T47D (cell line): ENCODE measurements at regions not wholly inside any gene's neighbourhood (a gene's known extent, or its start where the extent isn't known, plus 50 kb on each side); places are given as distances from the start of the nearest gene placed in this dataset.

Source experiments
- DNase-seq, 2 experiments: peaks; one replicate each; pipeline versions ENCODE4 v3.0.0 to v3.0.0-alpha.2; 2011 to 2012; ENCODE audit warnings: low read depth in 1 of 2, low spot score in 1 of 2
- JUND ChIP-seq: IDR thresholded peaks from 2 replicates; pipeline ENCODE4 v1.6.1; 2012; ENCODE audit warnings: low read depth
- in situ Hi-C: cut with HindIII; loops from 2 replicates; pipeline ENCODE4 v1.10.0; 2016; ENCODE audit warnings: low sequenced_read_pairs, low pct_unique_long_range_greater_than_20kb

DNA sequence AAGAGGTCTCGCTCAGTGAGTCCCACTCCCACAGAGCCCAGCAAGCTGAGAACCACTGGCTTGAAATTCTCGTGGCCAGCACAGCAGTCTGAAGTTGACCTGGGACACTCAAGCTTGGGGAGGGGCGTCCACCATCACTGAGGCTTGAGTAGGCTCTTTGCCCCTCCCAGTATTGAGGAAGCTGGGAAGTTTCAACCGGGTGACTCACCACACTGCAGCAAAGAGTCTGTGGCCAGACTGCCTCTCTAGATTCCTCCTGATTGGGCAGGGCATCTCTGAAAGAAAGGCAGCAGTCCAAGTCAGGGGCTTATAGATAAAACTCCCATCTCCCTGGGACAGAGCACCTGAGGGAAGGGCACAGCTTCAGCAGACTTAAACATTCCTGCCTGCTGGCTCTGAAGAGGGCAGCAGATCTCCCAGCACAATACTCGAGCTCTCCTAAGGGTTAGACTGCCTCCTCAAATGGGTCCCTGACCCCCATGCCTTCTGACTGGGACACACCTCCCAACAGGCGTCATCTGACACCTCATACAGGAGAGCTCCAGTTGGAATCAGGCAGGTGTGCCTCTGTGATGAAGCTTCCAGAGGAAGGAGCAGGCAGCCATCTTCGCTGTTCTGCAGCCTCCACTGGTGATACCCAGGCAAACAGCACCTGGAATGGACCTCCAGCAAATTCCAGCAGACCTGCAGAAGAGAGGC is 970.9 kb upstream of the LRRN3 start:
- in situ Hi-C loops = no loop called here
- TF ChIP-seq JUND = no peak
- DNase-seq = no peak

DNA sequence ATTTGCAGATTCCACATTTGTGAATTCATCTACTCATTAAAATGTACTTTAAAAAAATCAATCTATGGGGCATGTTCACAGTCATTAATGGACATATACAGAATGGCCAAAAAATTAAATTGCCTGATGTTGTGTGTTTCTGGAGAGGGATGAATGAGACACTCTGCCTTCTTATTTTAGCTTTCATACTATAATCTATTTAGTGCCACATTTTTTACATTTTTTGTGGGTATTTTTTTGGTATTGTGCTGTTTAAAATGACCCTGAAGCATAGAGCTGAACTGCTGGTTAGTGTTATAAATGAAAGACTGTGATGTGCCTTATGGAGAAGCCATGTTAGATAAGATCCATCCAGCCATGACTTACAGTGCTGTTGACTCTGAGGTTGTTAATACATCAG is 961.8 kb upstream of the LRRN3 start:
- TF ChIP-seq JUND = no peak
- in situ Hi-C loops = no loop called here
- DNase-seq = no peak

DNA sequence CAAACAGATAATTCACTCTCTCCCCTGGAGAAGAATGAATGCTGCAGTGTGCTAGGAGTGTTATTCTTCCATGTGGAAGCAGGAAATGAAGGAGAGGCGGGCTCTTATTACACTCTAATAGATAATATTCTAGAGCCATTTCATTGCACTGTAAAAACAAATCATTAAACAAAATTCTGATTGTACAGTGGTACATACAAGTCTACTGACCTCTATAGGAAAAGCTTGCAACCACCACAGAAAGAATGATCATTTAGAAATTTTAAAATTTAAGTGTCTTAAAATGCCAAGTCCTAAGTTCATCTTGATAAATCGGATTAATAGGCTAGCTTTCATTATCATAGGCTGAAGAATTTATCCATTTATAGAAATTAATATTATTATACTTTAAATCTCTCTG is 960.3 kb upstream of the LRRN3 start:
- in situ Hi-C loops = no loop called here
- DNase-seq = no peak
- TF ChIP-seq JUND = no peak

DNA sequence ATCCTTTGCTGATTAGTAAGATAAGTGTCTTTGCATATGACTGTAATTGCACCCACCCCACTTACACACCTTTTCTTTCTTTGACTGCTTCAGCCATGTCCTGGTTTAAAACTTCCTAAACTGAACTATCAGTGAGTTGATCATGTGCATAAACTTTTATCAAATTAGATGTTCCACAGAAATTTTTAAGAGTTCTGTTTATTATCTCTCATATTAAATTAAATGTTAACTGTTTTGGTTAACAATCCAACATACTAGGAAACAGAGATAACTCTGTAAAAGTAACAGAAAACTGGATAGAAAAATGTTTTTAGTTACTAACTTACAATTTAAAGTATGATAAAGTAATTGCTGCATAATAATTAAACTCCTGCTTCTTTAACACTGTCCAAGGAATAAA is 959.6 kb upstream of the LRRN3 start:
- in situ Hi-C loops = no loop called here
- TF ChIP-seq JUND = no peak
- DNase-seq = no peak

DNA sequence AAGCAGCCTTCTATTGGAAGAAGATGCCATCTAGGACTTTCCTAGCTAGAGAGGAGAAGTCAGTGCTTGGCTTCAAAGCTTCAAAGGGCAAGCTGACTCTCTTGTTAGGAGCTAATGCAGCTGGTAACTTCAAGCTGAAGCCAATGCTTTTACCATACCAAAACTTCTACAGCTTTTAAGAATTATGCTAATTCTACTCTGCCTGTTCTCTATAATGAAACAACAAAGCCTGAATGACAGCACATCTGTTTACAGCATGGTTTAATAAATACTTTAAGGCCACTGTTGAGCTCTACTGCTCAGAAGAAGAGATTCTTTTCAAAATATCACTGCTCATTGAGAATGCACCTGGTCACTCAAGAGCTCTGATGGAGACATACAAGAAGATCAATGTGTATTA is 951.9 kb upstream of the LRRN3 start:
- in situ Hi-C loops = no loop called here
- no peak for TF ChIP-seq JUND
- DNase-seq = no peak

DNA sequence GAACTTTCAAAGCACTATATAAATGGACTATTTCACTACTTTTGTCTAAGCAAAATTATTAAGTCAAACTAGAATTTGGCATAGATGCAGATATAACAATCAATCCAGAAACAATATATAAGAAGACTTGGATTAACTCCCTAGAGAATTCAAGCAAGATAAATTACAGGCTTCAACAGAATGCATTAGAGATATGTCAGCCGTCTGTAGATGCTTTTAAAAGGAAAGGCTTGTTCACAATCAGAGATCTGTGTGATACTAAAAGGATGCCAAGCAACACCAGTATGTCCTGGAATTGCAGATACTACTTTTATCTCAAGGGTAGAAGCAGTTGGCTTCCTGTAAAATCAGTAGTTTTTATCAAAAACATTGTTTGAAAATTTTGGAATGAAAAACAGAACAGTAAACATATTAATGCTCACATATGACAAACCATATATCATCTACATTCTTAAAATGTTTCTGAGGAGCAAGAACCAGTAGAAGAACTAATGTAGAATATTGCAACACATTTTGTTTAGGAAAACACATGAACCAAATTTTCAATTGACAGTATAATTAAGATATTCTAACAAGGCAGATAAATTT is 947.9 kb upstream of the LRRN3 start:
- in situ Hi-C loops = no loop called here
- TF ChIP-seq JUND = no peak

DNA sequence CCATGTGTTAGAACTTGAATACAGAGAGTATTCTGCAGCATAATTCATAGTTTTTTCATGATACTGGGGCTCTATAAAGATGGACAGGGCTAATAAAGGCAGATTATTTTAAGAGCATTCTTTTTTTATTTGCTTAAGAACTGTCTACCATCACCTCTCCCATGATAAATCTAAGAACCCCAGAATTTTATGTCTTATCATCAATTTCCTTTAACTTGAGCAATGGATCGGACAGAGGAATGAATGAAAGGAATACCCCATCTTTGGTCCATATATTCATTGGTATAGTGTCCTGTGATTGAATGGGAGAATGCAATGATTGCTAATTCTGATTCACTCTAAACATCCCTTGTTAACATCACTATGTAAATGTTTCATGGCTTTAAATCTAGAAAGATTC is 946.3 kb upstream of the LRRN3 start:
- DNase-seq = no peak
- in situ Hi-C loops = no loop called here

More for the DNA sequence above, 947.9 kb upstream of the LRRN3 start:
- no peak for DNase-seq

DNA sequence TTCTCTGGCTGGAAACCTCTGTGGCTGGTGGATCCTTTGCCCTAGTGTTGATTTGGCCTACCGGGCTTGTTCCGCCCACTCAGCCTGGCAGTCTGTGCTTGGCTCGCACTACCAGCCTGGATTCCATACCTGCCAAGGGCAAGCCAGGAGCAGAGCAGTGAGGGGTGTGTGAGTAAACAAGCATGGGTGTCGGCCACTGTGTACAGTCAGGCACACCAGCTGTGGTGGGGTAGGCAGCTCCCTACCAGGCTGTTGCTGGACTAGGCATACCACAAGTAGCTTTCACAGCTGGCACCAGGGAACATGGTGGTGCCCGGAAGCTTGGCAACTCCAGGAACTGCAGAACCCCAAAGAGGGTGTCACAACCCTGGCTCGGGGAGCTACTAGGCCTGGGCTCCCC is 942.9 kb upstream of the LRRN3 start:
- no peak for DNase-seq
- TF ChIP-seq JUND = no peak
- in situ Hi-C loops = no loop called here

More for the DNA sequence above, 946.3 kb upstream of the LRRN3 start:
- no peak for TF ChIP-seq JUND

DNA sequence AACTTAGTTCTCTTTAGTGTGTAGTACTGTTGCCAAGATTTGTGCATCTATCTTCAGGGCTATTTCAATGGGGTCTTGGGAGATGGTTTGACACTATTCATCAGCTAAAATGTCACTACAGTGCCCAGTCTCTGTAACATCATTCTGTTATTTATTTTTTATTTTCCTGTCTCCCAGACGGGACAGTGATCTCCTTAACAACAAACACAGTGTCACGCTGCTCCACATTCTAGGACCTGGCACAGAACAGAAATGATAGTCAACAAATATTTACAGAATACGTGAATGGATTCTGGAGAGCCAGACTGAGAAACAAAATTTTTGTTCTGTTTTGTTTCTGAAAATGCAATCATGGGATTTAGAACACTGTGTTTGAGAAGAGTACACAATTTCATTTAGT is 937.7 kb upstream of the LRRN3 start:
- in situ Hi-C loops = no loop called here
- no peak for DNase-seq
- no peak for TF ChIP-seq JUND

DNA sequence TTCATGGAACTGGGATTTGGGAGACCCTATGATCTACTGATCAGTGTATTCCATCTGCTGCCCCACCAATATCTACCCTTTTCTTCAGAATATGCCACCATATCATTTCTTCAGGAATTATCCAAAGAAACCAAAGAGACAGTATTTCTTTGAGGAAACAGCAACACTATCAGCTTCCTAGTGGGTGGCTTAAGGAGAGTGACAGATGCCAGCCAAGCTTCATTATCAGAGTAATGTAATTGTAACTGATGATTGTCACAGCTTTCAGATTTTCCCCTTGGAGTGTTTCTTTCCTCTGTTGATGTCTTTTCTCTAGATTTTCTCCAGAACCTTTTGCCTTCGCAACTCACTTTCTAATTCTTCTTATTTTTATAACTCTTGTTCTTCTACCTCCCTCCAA is 934.4 kb upstream of the LRRN3 start:
- in situ Hi-C loops = no loop called here
- TF ChIP-seq JUND = no peak
- DNase-seq = no peak

DNA sequence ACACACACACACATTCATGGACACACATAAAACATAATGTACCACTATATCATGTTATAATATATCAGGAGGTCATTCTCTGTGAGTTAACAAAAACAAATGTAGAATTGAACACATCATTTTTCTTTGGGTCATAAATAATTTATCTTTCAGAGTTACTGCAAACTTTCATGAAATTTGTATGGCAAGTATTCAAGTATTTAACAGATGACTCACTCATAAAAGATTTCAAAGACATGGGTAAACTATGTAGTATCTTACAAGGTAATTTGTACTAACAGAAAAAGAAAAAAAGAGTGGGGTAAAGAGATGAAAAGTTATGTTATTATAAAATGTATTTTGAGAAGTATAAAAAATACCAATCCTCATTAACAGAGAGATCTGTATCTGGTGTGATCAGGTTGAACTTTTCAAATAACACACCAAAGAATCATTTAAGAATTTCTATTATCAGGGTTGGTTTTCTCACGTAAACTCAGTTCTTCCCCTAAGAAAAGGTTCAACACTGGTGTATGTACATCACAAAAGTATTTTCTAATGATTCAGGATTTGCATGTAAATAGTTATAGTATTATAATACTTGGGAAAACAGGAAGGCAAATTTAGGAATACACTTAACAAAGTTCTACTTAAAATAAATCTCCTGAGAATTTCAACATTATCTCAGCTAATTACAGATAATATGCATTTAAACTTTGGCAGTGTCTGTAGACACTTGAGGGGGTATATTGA is 933.1 kb upstream of the LRRN3 start:
- TF ChIP-seq JUND = no peak
- DNase-seq = no peak
- in situ Hi-C loops = no loop called here

DNA sequence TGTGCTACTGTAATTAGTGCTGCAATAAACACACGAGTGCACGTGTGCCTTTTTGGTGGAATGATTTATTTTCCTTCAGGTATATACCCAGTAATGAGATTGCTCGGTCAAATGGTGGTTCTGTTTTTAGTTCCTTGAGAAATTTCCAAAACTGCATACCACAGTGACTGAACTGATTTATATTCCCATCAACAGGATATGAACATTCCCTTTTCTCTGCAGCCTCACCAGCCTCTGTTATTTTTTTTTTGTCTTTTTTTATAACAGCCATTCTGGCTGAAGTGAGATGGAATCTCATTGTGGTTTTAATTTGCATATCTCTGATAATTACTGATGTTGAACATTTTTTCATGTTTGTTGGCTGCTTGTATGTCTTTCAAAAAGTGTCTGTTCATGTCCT is 922.9 kb upstream of the LRRN3 start:
- no peak for TF ChIP-seq JUND
- in situ Hi-C loops = no loop called here
- DNase-seq = no peak

DNA sequence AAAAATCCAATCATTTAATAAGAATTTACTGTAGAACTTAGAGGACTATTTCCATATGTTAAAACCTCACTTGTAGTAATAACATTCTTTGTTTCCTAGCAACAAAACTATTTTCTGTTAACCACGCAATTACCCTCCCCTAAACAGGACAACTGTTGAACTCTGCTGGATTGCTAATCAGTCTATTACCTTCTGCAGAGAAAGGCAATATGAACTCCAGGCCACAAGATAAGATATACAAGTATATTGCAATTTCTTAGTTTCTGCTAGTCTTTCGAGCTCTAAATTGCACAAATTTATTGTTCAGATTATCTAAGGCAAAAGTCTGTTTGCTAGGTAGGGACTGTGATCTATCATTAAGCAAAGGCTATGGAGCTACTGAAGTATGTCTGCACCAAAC is 920.1 kb upstream of the LRRN3 start:
- DNase-seq = no peak
- in situ Hi-C loops = no loop called here
- TF ChIP-seq JUND = no peak

DNA sequence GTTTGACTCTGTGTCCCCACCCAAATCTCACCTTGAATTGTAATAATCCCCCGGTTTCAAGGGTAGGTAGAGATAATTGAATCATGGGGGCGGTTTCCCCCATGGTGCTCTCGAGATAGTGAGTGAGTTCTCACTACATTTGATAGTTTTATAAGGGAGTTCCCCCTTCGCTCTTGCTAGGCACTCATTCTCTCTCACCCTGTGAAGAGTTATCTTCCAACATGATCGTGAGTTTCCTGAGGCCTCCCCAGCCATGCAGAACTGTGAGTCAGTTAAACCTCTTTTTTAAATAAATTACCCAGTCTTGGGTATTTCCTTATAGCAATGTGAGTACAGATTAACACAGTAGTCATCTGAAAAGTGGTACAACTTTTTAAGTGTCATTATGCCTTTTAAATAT is 913.5 kb upstream of the LRRN3 start:
- DNase-seq = no peak
- no peak for TF ChIP-seq JUND
- in situ Hi-C loops = no loop called here
